ENCODE measurements at regions not wholly inside any gene's neighbourhood (a gene's known extent, or its start where the extent isn't known, plus 50 kb on each side); places are given as distances from the start of the nearest gene placed in this dataset.
"Not testable (repeated sequence)": the region's sequence is repeated elsewhere in the genome, so short reads cannot be mapped to it uniquely, and the experiment has no call there.

DNA sequence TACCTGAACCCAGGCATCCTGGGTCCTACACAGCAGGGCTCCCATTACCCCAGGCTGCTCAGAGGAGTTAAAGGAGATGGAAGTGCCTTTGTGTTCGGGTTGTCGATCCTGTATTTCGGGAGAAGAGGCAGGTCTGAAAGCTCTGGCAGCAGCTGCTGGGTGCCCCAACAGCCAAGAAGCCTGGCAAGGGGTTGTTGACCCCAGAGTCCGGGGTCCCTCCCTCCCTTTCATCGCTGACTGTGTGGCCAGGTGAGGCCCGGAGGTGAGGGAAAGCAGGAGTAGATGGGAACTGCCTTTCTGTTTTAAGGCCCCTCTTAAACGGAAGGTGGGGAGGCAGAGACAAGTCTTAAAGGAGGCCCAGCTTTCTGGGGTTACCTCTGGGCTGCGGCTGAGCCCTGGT is 106.0 kb upstream of the SYT13 start:
- H3K27ac ChIP-seq: no peak overlapping the region
- H3K4me3 ChIP-seq: no peak overlapping the region
- ATAC-seq (no peak), DNase-seq (no peak)
- intact Hi-C loops (cut with DNase I): no loop called here
- TF ChIP-seq, protein P1, sequence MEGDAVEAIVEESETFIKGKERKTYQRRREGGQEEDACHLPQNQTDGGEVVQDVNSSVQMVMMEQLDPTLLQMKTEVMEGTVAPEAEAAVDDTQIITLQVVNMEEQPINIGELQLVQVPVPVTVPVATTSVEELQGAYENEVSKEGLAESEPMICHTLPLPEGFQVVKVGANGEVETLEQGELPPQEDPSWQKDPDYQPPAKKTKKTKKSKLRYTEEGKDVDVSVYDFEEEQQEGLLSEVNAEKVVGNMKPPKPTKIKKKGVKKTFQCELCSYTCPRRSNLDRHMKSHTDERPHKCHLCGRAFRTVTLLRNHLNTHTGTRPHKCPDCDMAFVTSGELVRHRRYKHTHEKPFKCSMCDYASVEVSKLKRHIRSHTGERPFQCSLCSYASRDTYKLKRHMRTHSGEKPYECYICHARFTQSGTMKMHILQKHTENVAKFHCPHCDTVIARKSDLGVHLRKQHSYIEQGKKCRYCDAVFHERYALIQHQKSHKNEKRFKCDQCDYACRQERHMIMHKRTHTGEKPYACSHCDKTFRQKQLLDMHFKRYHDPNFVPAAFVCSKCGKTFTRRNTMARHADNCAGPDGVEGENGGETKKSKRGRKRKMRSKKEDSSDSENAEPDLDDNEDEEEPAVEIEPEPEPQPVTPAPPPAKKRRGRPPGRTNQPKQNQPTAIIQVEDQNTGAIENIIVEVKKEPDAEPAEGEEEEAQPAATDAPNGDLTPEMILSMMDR (IDR thresholded peaks at IDR 0.05): no peak
- no peaks in the 10 kb centered on the region for H3K4me1 ChIP-seq
- H3K36me3 ChIP-seq: no peaks in the 10 kb centered on the region
- no peaks in the 10 kb centered on the region for H3K9me3 ChIP-seq
- no peaks in the 10 kb centered on the region for H3K27me3 ChIP-seq (ENCODE audit: low read depth)

DNA sequence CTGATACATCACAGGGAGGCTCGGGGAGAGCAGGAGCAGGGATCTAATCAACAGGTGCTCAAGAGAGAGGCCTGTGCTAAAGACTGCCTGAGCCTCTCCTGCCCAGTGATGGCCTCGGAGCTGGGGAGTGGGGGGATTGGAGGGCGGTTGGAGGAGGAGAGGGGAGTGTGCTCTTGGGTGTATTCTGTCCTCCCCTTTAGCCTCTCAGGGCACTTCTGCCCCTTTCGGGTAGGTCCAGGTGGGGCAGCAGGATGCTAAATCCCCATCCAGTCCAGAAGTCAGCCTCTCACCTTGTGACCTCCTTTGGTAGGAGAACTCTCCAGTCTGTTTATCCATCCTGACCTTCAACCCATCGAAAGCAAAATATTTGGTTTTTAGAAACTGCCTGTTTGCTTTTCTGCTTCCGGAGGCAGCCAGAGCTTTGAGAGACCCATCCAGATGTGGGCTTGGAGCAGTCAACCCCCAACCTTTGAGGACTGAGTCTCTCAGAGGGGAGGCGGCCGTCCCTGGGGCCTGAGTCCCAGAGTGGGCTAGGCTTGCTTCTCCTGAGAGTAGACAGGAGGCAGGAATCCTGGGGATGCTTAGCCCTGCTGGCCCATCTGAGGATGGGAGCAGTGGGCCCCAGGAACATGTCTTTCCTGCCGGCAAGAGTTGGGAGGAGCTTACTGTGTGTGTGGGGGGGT is 105.2 kb upstream of the SYT13 start:
- Histone ChIP-seq H3K27me3 (ENCODE audit: low read depth) (no peaks in the 10 kb centered on the region), H3K27ac (no peak overlapping the region), H3K4me1 (no peaks in the 10 kb centered on the region), H3K36me3 (no peaks in the 10 kb centered on the region), H3K4me3 (no peak overlapping the region), H3K9me3 (no peaks in the 10 kb centered on the region)
- DNase-seq (no peak), ATAC-seq (no peak)
- TF ChIP-seq, protein P1 (IDR thresholded peaks at IDR 0.05): no peak
- intact Hi-C loops (cut with DNase I): no loop called here

DNA sequence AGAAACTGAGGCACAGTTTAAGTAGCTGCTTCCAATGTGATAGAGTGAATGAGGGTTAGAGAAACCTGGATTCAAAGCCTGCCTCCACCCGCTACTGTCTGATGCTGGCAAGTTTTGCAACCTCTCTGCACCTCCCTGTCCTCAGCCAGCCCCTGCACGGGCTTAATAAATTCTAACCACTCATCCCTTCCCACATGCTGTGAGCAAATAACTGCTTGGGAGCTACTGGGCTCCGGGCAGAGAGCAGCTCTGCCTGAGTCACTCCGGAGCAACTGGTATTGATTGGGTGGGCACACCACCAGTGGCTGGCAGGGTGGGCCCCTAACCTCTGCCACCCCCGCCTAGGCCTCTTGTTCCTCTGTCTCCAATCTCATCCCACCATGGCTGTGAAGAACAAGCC is 104.3 kb upstream of the SYT13 start:
- intact Hi-C loops (cut with DNase I): no loop called here
- no peaks in the 10 kb centered on the region for H3K9me3 ChIP-seq
- no peaks in the 10 kb centered on the region for H3K27me3 ChIP-seq (ENCODE audit: low read depth)
- no peaks in the 10 kb centered on the region for H3K36me3 ChIP-seq
- DNase-seq: no peak
- no peak overlapping the region for H3K4me3 ChIP-seq
- H3K27ac ChIP-seq: no peak overlapping the region
- no peaks in the 10 kb centered on the region for H3K4me1 ChIP-seq
- no peak for ATAC-seq
- TF ChIP-seq, protein P1 (IDR thresholded peaks at IDR 0.05): no peak

DNA sequence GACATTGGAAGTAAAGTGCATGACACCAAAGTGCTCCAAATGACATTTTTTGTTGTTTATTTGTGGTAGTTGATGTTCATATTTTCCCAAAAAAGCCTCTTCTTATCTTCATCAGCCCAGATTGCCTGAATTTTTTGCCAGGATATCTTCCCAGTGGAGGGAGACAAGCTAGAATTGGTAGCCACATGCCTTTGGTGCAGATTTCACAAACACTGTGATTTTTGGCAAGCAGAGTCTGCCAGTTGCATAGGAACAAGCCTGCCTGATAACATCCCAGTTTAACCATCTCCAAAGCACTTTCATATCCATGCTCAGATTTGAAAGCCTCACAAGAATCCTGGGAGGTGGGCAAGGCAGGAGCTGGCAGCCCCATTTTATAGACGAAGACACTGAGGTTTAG is 102.3 kb upstream of the SYT13 start:
- Histone ChIP-seq H3K27ac (no peak overlapping the region), H3K4me1 (peaks cover 2% of the 10 kb centered on the region), H3K4me3 (no peak overlapping the region), H3K27me3 (ENCODE audit: low read depth) (no peaks in the 10 kb centered on the region), H3K36me3 (no peaks in the 10 kb centered on the region), H3K9me3 (no peaks in the 10 kb centered on the region)
- ATAC-seq (no peak), DNase-seq (no peak)
- TF ChIP-seq, protein P1 (IDR thresholded peaks at IDR 0.05): no peak
- intact Hi-C loops (cut with DNase I): no loop called here

DNA sequence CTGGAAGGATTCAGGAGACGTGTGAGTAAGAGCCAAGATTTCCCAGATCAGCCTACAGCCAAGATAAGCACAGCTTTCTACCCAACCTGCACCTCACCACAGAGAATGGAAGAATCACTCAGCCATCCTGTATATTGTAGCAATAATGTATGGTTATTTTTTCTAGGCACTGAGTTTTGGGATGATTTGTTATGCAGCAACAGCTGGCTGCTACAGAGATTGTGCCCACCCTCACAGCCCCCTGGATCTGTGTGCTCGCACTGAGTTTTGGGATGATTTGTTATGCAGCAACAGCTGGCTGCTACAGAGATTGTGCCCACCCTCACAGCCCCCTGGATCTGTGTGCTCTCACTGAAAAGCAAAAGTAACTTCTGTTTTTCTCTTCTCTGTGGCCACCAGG is 101.7 kb upstream of the SYT13 start:
- H3K27me3 ChIP-seq (ENCODE audit: low read depth); intact Hi-C loops (cut with DNase I); H3K4me3 ChIP-seq; H3K9me3 ChIP-seq; DNase-seq; H3K4me1 ChIP-seq; ATAC-seq; H3K27ac ChIP-seq; H3K36me3 ChIP-seq: not testable (repeated sequence)

DNA sequence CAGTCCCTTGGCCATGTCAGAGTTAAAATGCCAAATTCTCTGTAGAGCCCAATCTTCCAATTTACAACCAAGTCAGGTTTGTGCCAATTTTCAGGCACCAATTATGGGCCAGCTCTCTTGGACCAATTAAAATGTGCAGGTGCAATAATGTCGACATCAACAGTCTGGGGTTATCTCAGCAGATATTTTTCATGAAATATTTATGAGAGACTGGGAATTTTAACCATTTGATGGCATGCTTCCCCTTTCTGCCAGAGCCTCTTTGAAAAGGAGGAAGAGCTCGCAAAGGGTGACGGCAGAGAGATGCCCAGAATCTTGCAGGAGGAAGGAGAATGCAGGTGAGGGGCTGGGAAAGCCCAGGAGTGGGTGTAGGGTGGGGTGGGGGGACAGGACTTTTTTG is 100.8 kb upstream of the SYT13 start:
- no peak for DNase-seq
- no peak for ATAC-seq
- Histone ChIP-seq H3K4me3 (no peak overlapping the region), H3K4me1 (peaks cover 8% of the 10 kb centered on the region), H3K9me3 (no peaks in the 10 kb centered on the region), H3K36me3 (no peaks in the 10 kb centered on the region), H3K27ac (no peak overlapping the region), H3K27me3 (ENCODE audit: low read depth) (no peaks in the 10 kb centered on the region)
- intact Hi-C loops (cut with DNase I): no loop called here
- TF ChIP-seq, protein P1 (IDR thresholded peaks at IDR 0.05): no peak
